Lower lobe of right lung (tissue), 2 donors: ENCODE measurements at regions not wholly inside any gene's neighbourhood (a gene's known extent, or its start where the extent isn't known, plus 50 kb on each side); places are given as distances from the start of the nearest gene placed in this dataset.

ENCODE experiments used
- ATAC-seq, 2 donors: fragments of 200-7000 bp; cut with Tn5 transposase; one replicate each; pipeline ENCODE4 v1.9.1; 2020 to 2022; ENCODE audit warnings: mild to moderate bottlenecking in 2 of 2, moderate library complexity in 2 of 2
- DNase-seq: peaks from one replicate; pipeline ENCODE4 v3.0.0-alpha.2; 2020
- H3K27ac ChIP-seq: fragments of 200-600 bp; one replicate; pipeline ENCODE4 v1.8.0; 2022
- H3K27me3 ChIP-seq: fragments of 200-600 bp; one replicate; pipeline ENCODE4 v1.8.0; 2022; ENCODE audit warnings: low read depth
- H3K36me3 ChIP-seq: fragments of 200-600 bp; one replicate; pipeline ENCODE4 v1.8.0; 2022; ENCODE audit warnings: mild to moderate bottlenecking
- H3K4me1 ChIP-seq: fragments of 200-600 bp; one replicate; pipeline ENCODE4 v1.8.0; 2022
- H3K4me3 ChIP-seq: fragments of 200-600 bp; one replicate; pipeline ENCODE4 v1.8.0; 2022; ENCODE audit warnings: mild to moderate bottlenecking
- H3K9me3 ChIP-seq: fragments of 200-600 bp; one replicate; pipeline ENCODE4 v1.8.0; 2022
- intact Hi-C: fragments of 100-400 bp; cut with DNase I; formaldehyde crosslinking; loops from one replicate; pipeline ENCODE4 v1.11.0; 2022
- TF ChIP-seq, protein P1 (sequence below): fragments of 200-600 bp; IDR thresholded peaks from one replicate; pipeline ENCODE4 v1.8.0; 2022; ENCODE audit warnings: antibody characterized with exemption, mild to moderate bottlenecking
- donor health status: DM: no; HTN: yes; CAD: no; lungs with severe emphysema.

DNA sequence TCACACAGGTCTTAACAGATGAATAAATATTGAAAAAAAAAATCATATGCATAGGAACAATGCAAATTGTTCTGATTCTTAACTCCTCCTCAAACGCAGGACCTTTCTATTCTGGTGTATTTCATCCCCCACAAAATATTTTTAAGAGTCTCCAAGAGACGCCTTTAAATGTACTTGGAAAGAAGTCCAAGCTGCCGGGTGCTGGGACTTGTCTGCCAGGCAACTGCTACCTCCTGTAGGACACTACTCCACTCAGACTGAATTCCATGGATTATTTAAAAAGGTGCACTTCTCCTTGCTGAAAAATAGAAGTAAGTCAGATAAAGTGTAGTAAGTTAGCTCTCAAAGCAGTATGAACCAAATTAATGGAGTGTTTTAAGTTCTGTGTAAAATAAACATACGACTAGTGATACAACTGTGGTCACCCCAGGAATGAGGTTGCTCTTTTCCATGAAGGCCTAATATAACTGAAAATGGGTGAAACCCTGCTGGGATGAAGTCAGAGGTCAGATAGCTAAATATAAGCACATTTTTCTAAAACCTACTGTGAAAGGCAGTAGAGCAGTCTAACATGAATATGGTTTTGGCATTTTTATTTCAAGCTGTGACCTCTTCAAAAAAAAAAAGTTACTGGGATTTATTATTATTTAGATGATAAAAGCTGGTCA is 189.2 kb upstream of the PBX1 start:
- Histone ChIP-seq H3K36me3 (no peaks in the 10 kb centered on the region), H3K4me3 (no peak overlapping the region), H3K4me1 (no peaks in the 10 kb centered on the region), H3K9me3 (peaks cover 12% of the 10 kb centered on the region), H3K27me3 (no peaks in the 10 kb centered on the region), H3K27ac (no peak overlapping the region)
- DNase-seq (no peak), ATAC-seq (no peak)
- TF ChIP-seq, protein P1, sequence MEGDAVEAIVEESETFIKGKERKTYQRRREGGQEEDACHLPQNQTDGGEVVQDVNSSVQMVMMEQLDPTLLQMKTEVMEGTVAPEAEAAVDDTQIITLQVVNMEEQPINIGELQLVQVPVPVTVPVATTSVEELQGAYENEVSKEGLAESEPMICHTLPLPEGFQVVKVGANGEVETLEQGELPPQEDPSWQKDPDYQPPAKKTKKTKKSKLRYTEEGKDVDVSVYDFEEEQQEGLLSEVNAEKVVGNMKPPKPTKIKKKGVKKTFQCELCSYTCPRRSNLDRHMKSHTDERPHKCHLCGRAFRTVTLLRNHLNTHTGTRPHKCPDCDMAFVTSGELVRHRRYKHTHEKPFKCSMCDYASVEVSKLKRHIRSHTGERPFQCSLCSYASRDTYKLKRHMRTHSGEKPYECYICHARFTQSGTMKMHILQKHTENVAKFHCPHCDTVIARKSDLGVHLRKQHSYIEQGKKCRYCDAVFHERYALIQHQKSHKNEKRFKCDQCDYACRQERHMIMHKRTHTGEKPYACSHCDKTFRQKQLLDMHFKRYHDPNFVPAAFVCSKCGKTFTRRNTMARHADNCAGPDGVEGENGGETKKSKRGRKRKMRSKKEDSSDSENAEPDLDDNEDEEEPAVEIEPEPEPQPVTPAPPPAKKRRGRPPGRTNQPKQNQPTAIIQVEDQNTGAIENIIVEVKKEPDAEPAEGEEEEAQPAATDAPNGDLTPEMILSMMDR, result no peak
- intact Hi-C loops, result no loop called here

DNA sequence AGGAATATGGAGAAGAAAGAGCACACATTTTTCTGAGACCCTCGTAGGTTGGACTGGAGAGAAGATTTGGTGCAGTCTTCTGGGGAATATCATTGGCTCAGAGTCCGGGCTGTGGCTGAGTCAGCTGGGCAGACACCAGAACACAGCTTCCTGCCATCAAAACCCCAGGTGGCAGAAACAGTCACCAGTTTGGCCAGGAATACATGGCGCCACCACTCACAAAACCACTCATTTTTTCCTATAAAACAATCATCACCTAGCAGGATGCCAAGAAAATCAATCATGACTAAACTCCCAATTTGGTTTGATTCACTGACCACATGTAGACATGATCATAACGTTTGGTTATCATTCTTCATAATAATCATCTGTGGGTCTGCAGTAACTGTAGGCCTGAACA is 178.1 kb upstream of the PBX1 start:
- Histone ChIP-seq H3K4me3 (no peak overlapping the region), H3K4me1 (no peaks in the 10 kb centered on the region), H3K27ac (no peak overlapping the region), H3K27me3 (no peaks in the 10 kb centered on the region), H3K9me3 (no peaks in the 10 kb centered on the region), H3K36me3 (no peaks in the 10 kb centered on the region)
- intact Hi-C loops, result no loop called here
- no peak for DNase-seq
- ATAC-seq, result no peak
- TF ChIP-seq, protein P1, result no peak

DNA sequence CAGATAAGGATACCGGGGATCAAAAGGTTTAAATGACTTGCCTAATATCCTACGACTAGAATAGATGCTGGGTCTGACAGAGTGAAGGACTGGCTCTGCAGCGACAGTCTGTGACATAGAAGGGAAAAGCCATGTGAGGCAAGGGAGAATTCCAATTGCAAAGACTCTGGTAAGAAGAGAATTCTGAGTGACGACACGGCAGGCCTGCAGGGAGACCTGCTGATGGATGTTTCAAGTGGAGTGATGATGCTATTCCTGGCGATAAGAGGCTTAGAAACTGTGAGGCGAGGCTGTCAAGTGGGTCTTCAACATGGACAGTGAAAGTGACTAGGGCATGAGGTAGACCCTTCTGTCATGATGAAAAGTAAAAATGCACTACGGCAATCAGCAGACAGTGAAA is 176.6 kb upstream of the PBX1 start:
- intact Hi-C loops, result no loop called here
- DNase-seq (no peak), ATAC-seq (no peak)
- H3K9me3 ChIP-seq, result no peaks in the 10 kb centered on the region
- H3K27me3 ChIP-seq, result no peaks in the 10 kb centered on the region
- no peak overlapping the region for H3K4me3 ChIP-seq
- no peaks in the 10 kb centered on the region for H3K36me3 ChIP-seq
- no peaks in the 10 kb centered on the region for H3K4me1 ChIP-seq
- no peak overlapping the region for H3K27ac ChIP-seq
- TF ChIP-seq, protein P1, result no peak

DNA sequence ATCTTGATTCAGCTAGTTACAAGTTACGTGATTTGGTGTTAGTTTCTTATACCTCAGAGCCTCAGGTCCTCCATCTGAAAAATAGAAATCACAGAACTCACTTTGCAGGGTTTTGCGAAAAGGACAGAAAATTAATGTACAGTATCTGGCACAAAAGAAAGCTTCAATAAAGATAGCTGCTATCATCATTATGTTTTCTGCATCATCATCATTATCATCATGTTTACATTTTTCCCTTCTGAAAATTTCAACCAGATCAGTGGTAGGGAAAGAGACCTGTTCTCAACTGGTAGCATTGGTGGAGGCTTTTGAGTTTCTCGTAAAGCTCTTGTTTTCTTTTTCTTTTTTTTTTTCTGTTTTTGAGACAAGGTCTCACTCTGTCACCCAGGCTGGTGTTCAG is 174.7 kb upstream of the PBX1 start:
- Histone ChIP-seq H3K36me3 (no peaks in the 10 kb centered on the region), H3K9me3 (no peaks in the 10 kb centered on the region), H3K4me3 (no peak overlapping the region), H3K27ac (no peak overlapping the region), H3K4me1 (no peaks in the 10 kb centered on the region), H3K27me3 (no peaks in the 10 kb centered on the region)
- ATAC-seq (no peak), DNase-seq (no peak)
- TF ChIP-seq, protein P1, result no peak
- intact Hi-C loops, result no loop called here

DNA sequence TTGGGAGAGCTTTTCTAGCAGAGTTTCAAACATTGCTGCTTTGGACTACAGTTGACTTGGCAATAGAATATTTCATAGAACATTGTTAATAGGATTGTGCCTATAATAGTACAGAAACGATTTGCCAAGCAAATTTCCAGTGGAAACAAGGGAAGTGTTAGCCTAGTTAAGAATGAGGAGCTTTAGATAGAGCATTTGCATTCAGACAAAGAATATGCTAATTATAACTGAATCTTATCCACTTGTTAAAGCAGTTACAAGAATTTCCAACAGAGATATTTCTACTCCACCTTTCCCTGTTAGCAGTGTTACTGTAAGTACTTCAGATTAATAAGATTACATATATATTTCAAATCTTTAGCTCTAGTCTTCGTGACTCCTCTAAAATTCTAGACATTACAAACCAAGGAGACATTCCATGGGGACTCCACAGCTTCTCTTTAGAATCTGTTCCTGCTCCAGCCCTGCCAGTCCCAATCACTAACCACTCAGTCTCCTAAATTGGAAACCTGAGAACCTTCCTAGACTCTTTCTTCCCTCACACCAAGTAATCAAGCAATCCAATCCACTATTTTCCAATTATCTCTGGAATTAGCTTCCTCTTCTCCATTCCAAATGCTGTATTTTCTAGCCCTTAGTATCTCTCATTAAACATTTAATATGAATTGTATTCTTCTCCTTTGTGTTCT is 141.8 kb upstream of the PBX1 start:
- no peaks in the 10 kb centered on the region for H3K4me1 ChIP-seq
- H3K27me3 ChIP-seq, result no peaks in the 10 kb centered on the region
- intact Hi-C loops, result no loop called here
- TF ChIP-seq, protein P1, result no peak
- no peak overlapping the region for H3K27ac ChIP-seq
- H3K36me3 ChIP-seq, result no peaks in the 10 kb centered on the region
- no peak for ATAC-seq
- no peak for DNase-seq
- no peak overlapping the region for H3K4me3 ChIP-seq
- H3K9me3 ChIP-seq, result no peaks in the 10 kb centered on the region
